Endodermal cell (in vitro differentiated cells): ENCODE measurements at regions not wholly inside any gene's neighbourhood (a gene's known extent, or its start where the extent isn't known, plus 50 kb on each side); places are given as distances from the start of the nearest gene placed in this dataset.

ENCODE experiments used
- DNase-seq: peaks from one replicate; pipeline ENCODE4 v3.0.0-alpha.2; 2017
- H3K27ac ChIP-seq: 2 replicates; pipeline ENCODE4 v1.5.1; 2013; ENCODE audit warnings: mild to moderate bottlenecking, low read depth, low read length, moderate library complexity
- H3K27me3 ChIP-seq: 2 replicates; pipeline ENCODE4 v1.6.1; 2013; ENCODE audit warnings: mild to moderate bottlenecking, low read length, moderate library complexity; ENCODE audit not compliant: insufficient read depth, control insufficient read depth, poor library complexity, severe bottlenecking
- H3K36me3 ChIP-seq: 2 replicates; pipeline ENCODE4 v1.7.0; 2013; ENCODE audit warnings: mild to moderate bottlenecking, low read length, moderate library complexity; ENCODE audit not compliant: control insufficient read depth, insufficient read depth
- H3K4me1 ChIP-seq: one replicate; pipeline ENCODE4 v1.7.0; 2013; ENCODE audit warnings: low read length; ENCODE audit not compliant: control insufficient read depth, insufficient read depth
- H3K4me3 ChIP-seq: 2 replicates; pipeline ENCODE4 v1.5.1; 2013; ENCODE audit warnings: mild to moderate bottlenecking, low read length, moderate library complexity
- H3K9ac ChIP-seq: 2 replicates; pipeline ENCODE4 v1.6.1; 2013; ENCODE audit warnings: mild to moderate bottlenecking, low read length, moderate library complexity; ENCODE audit not compliant: poor library complexity, severe bottlenecking; ENCODE audit errors: extremely low read depth
- H3K9me3 ChIP-seq: 2 replicates; pipeline ENCODE4 v1.6.1; 2013; ENCODE audit warnings: mild to moderate bottlenecking, low read length, moderate library complexity; ENCODE audit not compliant: control insufficient read depth
- H3K27ac Mint-ChIP-seq: 2 replicates; pipeline ENCODE4 v1.8.0; 2020; ENCODE audit warnings: mixed read lengths
- H3K27me3 Mint-ChIP-seq: 2 replicates; pipeline ENCODE4 v1.8.0; 2021; ENCODE audit warnings: mild to moderate bottlenecking, mixed read lengths; ENCODE audit not compliant: insufficient read depth
- H3K36me3 Mint-ChIP-seq: 2 replicates; pipeline ENCODE4 v1.8.0; 2020; ENCODE audit warnings: low read depth, mixed read lengths
- H3K4me1 Mint-ChIP-seq: 2 replicates; pipeline ENCODE4 v1.8.0; 2020; ENCODE audit warnings: mixed read lengths
- H3K4me3 Mint-ChIP-seq: 2 replicates; pipeline ENCODE4 v1.8.0; 2020; ENCODE audit warnings: mild to moderate bottlenecking, moderate library complexity, mixed read lengths
- H3K9me3 Mint-ChIP-seq: 2 replicates; pipeline ENCODE4 v1.8.0; 2020; ENCODE audit warnings: mild to moderate bottlenecking, mixed read lengths
- CTCF ChIP-seq: fragments of 200-600 bp; sonication (generic); conservative IDR thresholded peaks from 2 replicates; pipeline ENCODE4 v1.5.0; 2021; ENCODE audit warnings: antibody characterized with exemption, mild to moderate bottlenecking
- WGBS, 2 experiments: methylation state at CpG; one replicate each; pipeline versions ENCODE4 v1.1.5 to v1.1.7; 2013; ENCODE audit warnings: missing lambda C conversion rate in 2 of 2, mixed read lengths in 1 of 2; ENCODE audit not compliant: insufficient coverage in 1 of 2, insufficient read length in 1 of 2; 5-methylcytosine and 5-hydroxymethylcytosine counted together

- Histone ChIP-seq H3K9ac (no peak overlapping the region), H3K4me1 (no peaks in the 10 kb centered on the region), H3K4me3 (no peak overlapping the region), H3K9me3 (no peaks in the 10 kb centered on the region), H3K27ac (no peak overlapping the region), H3K36me3 (no peaks in the 10 kb centered on the region), H3K27me3 (no peaks in the 10 kb centered on the region)
- no peak for DNase-seq
- Mint-ChIP-seq H3K9me3 (no peaks in the 10 kb centered on the region), H3K4me3 (no peak overlapping the region), H3K36me3 (no peaks in the 10 kb centered on the region), H3K27me3 (no peaks in the 10 kb centered on the region), H3K27ac (no peak overlapping the region), H3K4me1 (no peaks in the 10 kb centered on the region)
- TF ChIP-seq CTCF = no peak
- WGBS, 2 experiments = 90 to 93% methylated on average over 7 of the region's 7 CpGs
These were observed 448.7 kb upstream of the FAT1 start for GRCh38 chr4:187172340-187172761.

GRCh38 chr4:187174749-187175148, 451.1 kb upstream of the FAT1 start:
- whole genome bisulfite sequencing, 2 experiments = 89 to 92% methylated on average over 4 to 8 of the region's 8 CpGs
- Histone ChIP-seq H3K27ac (no peak overlapping the region), H3K36me3 (no peaks in the 10 kb centered on the region), H3K4me1 (no peaks in the 10 kb centered on the region), H3K27me3 (no peaks in the 10 kb centered on the region), H3K9ac (no peak overlapping the region), H3K9me3 (no peaks in the 10 kb centered on the region), H3K4me3 (no peak overlapping the region)
- Mint-ChIP-seq H3K9me3 (no peaks in the 10 kb centered on the region), H3K27ac (no peak overlapping the region), H3K27me3 (no peaks in the 10 kb centered on the region), H3K4me3 (no peak overlapping the region), H3K36me3 (no peaks in the 10 kb centered on the region), H3K4me1 (no peaks in the 10 kb centered on the region)
- no peak for DNase-seq
- TF ChIP-seq CTCF = no peak

- Histone ChIP-seq H3K27ac (no peak overlapping the region), H3K36me3 (no peaks in the 10 kb centered on the region), H3K4me3 (no peak overlapping the region), H3K4me1 (no peaks in the 10 kb centered on the region), H3K9me3 (no peaks in the 10 kb centered on the region), H3K9ac (no peak overlapping the region), H3K27me3 (no peaks in the 10 kb centered on the region)
- H3K36me3 Mint-ChIP-seq = no peaks in the 10 kb centered on the region
- H3K9me3 Mint-ChIP-seq = no peaks in the 10 kb centered on the region
- H3K4me1 Mint-ChIP-seq = no peaks in the 10 kb centered on the region
- TF ChIP-seq CTCF = peak; percentile 35
- no peak overlapping the region for H3K27ac Mint-ChIP-seq
- H3K4me3 Mint-ChIP-seq = no peak overlapping the region
- no peak for DNase-seq
- no peaks in the 10 kb centered on the region for H3K27me3 Mint-ChIP-seq
- WGBS, 2 experiments = 93 to 97% methylated on average over 2 to 5 of the region's 5 CpGs
These were observed 451.5 kb upstream of the FAT1 start for GRCh38 chr4:187175197-187175596.
